IPS-18a (cell line): ENCODE measurements at regions not wholly inside any gene's neighbourhood (a gene's known extent, or its start where the extent isn't known, plus 50 kb on each side); places are given as distances from the start of the nearest gene placed in this dataset.

Source experiments
- H3K27ac ChIP-seq: one replicate; pipeline ENCODE4 v1.5.1; 2013; ENCODE audit warnings: low read length
- H3K27me3 ChIP-seq: one replicate; pipeline ENCODE4 v1.6.1; 2013; ENCODE audit warnings: mild to moderate bottlenecking, low read length; ENCODE audit not compliant: control insufficient read depth, insufficient read depth
- H3K36me3 ChIP-seq: one replicate; pipeline ENCODE4 v1.6.1; 2013; ENCODE audit warnings: low read depth, low read length; ENCODE audit not compliant: control insufficient read depth
- H3K4me1 ChIP-seq: one replicate; pipeline ENCODE4 v1.6.1; 2013; ENCODE audit warnings: low read depth, low read length; ENCODE audit not compliant: control insufficient read depth
- H3K4me3 ChIP-seq: one replicate; pipeline ENCODE4 v1.5.1; 2013; ENCODE audit warnings: low read length
- H3K9ac ChIP-seq: one replicate; pipeline ENCODE4 v1.6.1; 2013; ENCODE audit warnings: mild to moderate bottlenecking, low read length, moderate library complexity
- H3K9me3 ChIP-seq: one replicate; pipeline ENCODE4 v1.6.1; 2013; ENCODE audit warnings: low read depth, low read length; ENCODE audit not compliant: control insufficient read depth

DNA sequence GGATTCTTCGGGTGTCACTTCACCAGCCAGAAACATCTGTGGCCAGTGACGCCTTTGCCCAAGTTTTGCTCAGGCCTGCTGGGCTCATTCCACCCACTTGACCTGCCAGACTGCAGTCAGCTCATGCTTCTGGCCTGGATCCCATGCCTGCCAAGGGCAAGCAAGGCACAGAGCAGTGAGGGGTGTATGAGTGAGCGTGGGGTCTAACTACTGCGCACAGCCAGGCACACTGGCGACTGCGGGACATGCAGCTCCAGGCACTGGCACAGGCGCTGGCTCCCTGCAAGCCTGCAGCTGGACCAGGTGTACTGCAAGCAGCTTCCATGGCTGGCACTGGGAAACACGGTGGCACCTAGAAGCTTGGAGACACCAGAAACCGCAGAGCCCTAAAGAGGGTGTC is 80.1 kb downstream of the MTERF1 start:
- no peak overlapping the region for H3K9ac ChIP-seq
- H3K27me3 ChIP-seq, result no peaks in the 10 kb centered on the region
- H3K36me3 ChIP-seq, result no peaks in the 10 kb centered on the region
- no peaks in the 10 kb centered on the region for H3K4me1 ChIP-seq
- no peaks in the 10 kb centered on the region for H3K9me3 ChIP-seq
- H3K27ac ChIP-seq, result no peak overlapping the region
- H3K4me3 ChIP-seq, result no peak overlapping the region

DNA sequence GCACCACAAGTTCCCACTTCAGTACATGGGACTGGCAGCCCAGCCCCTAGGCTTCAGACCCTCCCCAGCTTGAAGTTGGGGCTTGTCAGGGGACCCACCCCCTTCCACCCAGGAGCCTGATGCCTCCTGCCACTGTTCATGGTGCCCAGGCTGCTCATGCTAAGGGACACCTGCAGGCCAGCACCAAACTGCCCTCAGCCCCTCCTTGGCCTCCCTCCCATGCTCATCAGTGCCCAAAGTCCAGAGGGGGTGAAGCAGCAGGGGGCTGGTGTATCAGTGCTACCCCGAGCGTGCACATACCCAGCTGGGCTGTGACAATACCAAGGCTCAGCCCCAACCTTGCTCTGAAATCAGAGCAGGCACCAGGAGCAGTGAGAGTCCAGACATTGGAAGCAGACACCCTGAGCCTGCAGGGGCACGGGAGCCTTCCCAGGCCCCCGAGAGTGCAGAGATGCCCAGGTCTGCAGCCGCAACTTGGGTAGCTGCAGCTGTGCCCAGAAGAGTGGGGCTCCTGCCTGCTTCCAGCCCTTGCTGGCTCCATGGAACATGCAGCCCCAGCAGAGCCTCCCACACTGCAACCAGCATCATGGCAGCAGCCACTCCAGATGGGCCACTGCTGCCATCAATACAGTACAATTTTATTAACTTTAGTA is 79.0 kb downstream of the MTERF1 start:
- Histone ChIP-seq H3K4me1 (no peaks in the 10 kb centered on the region), H3K36me3 (no peaks in the 10 kb centered on the region), H3K9me3 (no peaks in the 10 kb centered on the region), H3K4me3 (no peak overlapping the region), H3K27ac (no peak overlapping the region), H3K27me3 (no peaks in the 10 kb centered on the region), H3K9ac (no peak overlapping the region)

- Histone ChIP-seq H3K27ac (no peak overlapping the region), H3K9me3 (no peaks in the 10 kb centered on the region), H3K36me3 (no peaks in the 10 kb centered on the region), H3K4me1 (no peaks in the 10 kb centered on the region), H3K4me3 (no peak overlapping the region), H3K27me3 (no peaks in the 10 kb centered on the region), H3K9ac (no peak overlapping the region)
These were observed 69.3 kb downstream of the MTERF1 start for GRCh38 chr7:91811236-91811635.

- H3K9me3 ChIP-seq, result no peaks in the 10 kb centered on the region
- no peaks in the 10 kb centered on the region for H3K4me1 ChIP-seq
- H3K9ac ChIP-seq, result no peak overlapping the region
- no peak overlapping the region for H3K4me3 ChIP-seq
- H3K27ac ChIP-seq, result no peak overlapping the region
- no peaks in the 10 kb centered on the region for H3K27me3 ChIP-seq
- no peaks in the 10 kb centered on the region for H3K36me3 ChIP-seq
These were observed 68.9 kb downstream of the MTERF1 start for GRCh38 chr7:91811641-91812040.

- H3K27ac ChIP-seq, result no peak overlapping the region
- no peak overlapping the region for H3K9ac ChIP-seq
- no peak overlapping the region for H3K4me3 ChIP-seq
- H3K9me3 ChIP-seq, result no peaks in the 10 kb centered on the region
- no peaks in the 10 kb centered on the region for H3K4me1 ChIP-seq
- no peaks in the 10 kb centered on the region for H3K36me3 ChIP-seq
- no peaks in the 10 kb centered on the region for H3K27me3 ChIP-seq
These were observed 68.1 kb downstream of the MTERF1 start for GRCh38 chr7:91812388-91812787.

GRCh38 chr7:91814189-91814588 is 66.3 kb downstream of the MTERF1 start:
- Histone ChIP-seq H3K27ac (no peak overlapping the region), H3K9ac (no peak overlapping the region), H3K9me3 (no peaks in the 10 kb centered on the region), H3K4me3 (no peak overlapping the region), H3K27me3 (no peaks in the 10 kb centered on the region), H3K36me3 (no peaks in the 10 kb centered on the region), H3K4me1 (no peaks in the 10 kb centered on the region)
